HG03442 (cell line): ENCODE measurements at regions not wholly inside any gene's neighbourhood (a gene's known extent, or its start where the extent isn't known, plus 50 kb on each side); places are given as distances from the start of the nearest gene placed in this dataset.

ENCODE experiments used
- ATAC-seq: cut with Tn5 transposase; IDR thresholded peaks from one replicate; pipeline ENCODE4 v1.9.1; 2021; ENCODE audit warnings: mild to moderate bottlenecking, moderate library complexity; ENCODE audit not compliant: unreplicated experiment

DNA sequence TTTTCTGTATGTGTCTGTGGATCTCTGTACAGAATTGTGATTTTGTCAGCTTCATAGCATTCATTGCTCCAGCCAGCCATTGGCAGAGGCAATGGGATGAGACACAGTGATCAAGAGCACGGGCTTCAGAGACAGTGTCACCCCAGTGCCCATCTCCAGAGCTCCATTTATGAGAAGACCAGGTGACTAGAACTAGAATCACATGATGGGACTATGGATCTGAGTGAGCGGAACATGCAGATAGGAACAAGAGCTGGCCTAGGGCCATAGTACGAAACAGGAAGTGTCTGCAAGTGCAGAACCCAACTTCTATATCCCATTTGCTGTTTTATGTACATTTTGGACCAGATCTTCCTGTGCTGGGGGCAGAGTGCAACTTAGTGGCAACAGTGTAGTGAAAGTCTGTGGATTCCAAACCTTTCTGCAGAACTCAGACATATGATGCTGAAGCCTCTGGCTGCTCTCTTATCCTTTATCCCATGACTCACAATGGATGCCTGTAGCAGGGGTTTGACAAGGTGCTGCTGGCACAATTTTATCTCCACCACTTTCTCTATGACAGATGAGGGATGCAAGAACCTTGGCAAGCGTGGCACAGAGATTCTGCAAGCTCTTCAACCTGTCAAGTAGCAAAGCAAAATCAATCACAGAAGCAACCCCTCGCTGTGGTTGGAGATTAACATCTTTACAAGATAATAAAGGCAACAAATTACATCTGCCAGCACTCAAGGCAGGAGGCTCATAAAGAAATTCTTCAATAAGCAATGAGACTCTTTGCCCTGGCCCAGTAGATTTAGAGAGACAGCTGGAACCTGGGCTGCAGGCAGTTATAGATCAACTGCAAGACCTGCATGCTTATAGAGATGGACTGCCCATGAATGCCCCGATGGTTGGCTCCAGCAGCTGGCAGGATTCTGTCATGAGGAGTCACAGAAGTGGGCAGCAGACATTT lies 681.3 kb downstream of the TNS3 start:
- no peak for ATAC-seq

GRCh38 chr7:46897381-46897780 lies 684.5 kb downstream of the TNS3 start:
- no peak for ATAC-seq

DNA sequence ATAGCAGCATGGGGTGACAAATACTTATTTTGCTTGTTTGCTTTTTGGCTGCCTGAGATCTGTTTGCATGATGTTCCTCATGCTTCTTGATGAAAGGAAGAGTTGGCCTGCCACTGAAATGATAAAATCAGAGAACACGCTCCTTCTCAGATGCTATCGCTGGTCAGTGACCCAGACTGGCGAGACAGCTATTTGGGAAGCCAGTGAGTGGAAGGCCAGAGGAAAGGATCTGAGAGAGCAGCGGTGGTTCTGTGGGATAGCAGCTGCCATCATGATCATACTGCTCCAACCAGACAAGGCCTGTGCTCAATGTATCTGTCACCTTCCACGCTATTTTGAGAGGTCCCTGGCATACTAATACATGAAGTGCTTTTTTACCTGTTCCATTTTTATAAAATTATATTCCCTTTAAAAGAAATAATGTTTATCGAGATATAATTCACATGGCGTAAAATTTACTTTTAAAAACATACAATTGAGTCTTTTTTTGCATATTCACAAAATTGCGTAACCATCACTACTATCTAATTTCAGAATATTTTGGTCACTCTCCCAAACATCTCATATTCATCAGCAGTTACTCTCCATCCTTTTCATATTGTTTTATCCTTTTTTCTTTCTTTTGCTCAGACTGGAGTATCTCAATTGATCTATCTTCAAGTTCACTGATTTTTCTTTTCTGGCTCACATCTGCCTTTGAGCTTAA lies 695.1 kb downstream of the TNS3 start:
- no peak for ATAC-seq

DNA sequence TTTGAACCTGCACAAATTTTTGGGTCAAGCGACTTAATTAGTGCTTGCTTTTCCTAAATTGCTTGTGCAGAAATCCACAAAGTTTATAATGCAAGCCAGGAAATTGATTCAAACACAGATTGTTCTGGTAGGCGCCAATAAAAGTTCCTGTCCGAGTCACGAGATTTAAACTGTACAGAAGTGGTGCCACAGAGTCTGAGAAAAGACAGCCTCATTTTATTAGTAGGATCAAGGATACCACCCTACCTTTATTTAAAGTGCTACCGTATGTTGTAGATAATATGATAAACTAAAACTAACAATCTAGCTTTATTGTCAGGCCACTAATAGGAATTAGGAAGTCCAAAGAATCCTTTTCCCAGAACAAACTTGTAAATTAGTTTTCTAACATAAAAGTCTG lies 696.7 kb downstream of the TNS3 start:
- no peak for ATAC-seq

GRCh38 chr7:46881507-46882127 lies 700.3 kb downstream of the TNS3 start:
- ATAC-seq: no peak

- ATAC-seq: no peak
These were observed 701.3 kb downstream of the TNS3 start for GRCh38 chr7:46880508-46881196.

DNA sequence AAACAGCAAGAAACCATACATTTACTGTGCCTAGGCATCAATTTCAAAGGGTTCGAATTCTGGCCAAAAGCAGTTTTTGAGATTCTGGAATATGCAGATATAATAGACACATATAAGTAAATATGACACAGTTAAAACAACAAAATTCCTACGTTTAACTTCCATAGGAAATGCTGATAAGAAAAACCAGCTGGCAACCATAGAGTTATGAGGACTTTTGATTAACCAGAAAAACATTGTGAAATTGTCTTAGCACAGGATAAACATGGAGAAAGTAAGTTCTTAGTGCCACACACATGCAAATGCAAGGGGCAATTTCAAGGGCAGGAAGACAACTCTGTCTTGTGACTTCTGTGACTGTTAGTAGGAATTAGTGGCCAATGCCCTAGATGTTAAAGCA lies 702.1 kb downstream of the TNS3 start:
- no peak for ATAC-seq

DNA sequence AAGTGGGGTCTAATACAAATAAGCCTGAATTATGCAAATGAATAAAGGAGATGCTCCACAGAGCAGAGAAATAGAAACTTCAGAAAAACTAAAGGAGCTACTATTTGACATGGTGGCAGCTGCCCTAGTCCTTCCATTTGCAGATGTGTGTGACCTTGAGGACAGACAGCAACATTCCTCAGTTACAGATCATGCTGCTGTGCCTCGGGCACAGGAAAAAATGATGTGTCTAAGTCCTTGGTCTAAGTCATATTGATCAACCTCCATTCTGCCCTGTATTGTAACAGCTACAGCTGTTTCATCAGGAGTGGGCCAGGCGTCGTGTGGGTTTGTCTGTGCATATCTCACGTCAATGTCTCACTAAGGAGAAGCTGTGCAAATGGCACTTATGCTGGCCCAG lies 710.4 kb downstream of the TNS3 start:
- ATAC-seq: no peak

GRCh38 chr7:46864716-46865115 lies 717.2 kb downstream of the TNS3 start:
- ATAC-seq: no peak

- ATAC-seq: no peak
These were observed 721.9 kb downstream of the TNS3 start for GRCh38 chr7:46859963-46860475.

- no peak for ATAC-seq
These were observed 726.1 kb downstream of the TNS3 start for GRCh38 chr7:46855851-46856250.

GRCh38 chr7:46854958-46855473 lies 726.9 kb downstream of the TNS3 start:
- ATAC-seq: no peak

DNA sequence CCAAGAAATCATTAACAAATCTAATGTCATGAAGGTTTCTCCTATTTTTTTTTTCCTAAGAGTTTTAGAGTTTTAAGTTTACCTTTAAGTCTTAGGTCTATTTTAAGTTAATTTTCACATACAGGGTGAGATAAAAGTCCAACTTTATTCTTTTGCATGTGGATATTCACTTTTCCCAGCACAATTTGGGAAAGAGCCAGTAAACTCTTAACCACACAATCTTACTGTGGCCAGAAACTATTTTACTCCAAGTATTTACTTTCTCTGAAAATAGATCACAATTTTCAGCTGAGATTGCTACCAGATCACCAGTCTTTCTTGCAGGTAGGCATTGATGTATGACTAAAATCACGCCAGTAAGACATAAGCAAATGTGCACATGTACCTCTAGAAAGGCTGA lies 728.5 kb downstream of the TNS3 start:
- no peak for ATAC-seq

DNA sequence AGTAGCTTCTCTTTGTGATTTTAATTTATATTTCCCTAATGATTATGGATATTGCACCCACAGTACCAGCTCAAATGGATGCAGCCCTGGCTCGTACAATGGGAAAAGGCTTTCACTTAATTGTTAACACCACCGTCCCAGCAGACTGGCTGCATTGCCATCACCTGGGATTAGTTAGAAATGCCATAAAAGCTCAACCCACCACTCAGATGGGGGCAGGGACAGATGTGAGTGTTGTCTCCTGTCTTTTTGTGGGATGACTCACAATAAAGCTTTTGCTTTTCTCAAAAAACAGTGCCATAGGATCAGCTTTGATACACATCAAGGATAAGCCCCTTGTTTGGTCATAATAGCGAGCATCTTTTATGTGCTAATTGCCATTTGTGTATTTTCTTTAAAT lies 729.1 kb downstream of the TNS3 start:
- no peak for ATAC-seq

GRCh38 chr7:46850563-46851330 lies 731.2 kb downstream of the TNS3 start:
- ATAC-seq: no peak

DNA sequence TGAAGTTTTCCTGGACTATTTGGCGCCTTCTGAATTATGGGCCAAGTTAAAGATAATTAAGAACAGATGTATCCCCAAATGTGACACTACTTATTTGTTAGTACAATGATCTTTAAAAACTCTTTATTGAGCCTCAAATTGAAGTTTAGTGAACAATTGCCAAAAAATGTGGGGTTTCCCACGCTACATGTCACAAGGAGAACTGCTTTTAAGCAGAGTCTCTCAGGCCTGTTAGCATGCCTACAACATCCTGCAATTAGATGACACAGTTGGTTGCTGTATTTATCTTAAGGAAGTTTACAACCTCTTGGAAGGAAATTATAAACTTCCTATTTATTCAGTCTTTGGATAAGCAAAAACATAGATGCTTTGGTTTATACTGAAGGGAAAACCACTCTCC lies 733.0 kb downstream of the TNS3 start:
- no peak for ATAC-seq

DNA sequence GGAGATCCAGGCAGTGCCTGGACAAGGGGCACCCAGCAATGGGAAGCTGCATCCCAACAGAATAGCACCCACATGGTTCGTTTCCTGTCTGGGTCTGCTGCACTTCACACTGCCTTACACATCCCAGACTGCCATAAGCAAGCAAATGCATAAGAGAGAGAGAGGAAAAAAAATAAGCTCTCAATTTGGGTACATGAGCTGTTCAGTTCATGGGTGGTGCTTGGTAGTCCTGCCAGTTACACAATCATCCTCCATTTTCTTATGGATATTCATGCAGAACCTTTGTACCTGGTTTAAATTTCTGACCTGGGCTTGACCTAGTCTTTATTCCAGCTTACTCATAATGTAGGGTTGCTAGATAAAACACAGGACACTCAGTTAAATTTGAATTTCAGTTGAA lies 733.6 kb downstream of the TNS3 start:
- no peak for ATAC-seq

DNA sequence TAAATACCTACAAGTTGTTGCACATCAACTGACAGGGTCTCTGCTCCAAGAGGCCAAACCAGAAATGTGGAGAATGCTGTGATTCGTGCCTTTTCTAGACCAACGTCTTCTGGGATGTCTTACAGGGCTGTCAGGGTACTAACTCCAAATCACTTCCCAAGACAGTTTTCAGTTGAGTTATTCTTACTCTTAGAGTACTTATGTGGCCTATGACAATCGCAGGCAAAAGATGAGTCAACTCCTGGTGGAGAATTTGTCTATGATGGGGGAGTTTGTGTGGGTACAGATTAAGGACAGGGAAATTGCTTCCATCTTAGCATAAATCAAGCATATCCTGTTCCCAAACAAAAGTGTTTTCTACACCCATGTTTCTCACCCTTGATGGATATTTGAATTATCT lies 734.8 kb downstream of the TNS3 start:
- ATAC-seq: no peak

- no peak for ATAC-seq
These were observed 737.4 kb downstream of the TNS3 start for GRCh38 chr7:46844486-46844885.

- no peak for ATAC-seq
These were observed 740.7 kb downstream of the TNS3 start for GRCh38 chr7:46841248-46841647.
